Upper lobe of left lung (tissue), 6 donors: ENCODE measurements at regions not wholly inside any gene's neighbourhood (a gene's known extent, or its start where the extent isn't known, plus 50 kb on each side); places are given as distances from the start of the nearest gene placed in this dataset.

Source experiments
- ATAC-seq, 2 donors: fragments of 200-7000 bp; cut with Tn5 transposase; one replicate each; pipeline ENCODE4 v1.9.1; 2022; ENCODE audit warnings: mild to moderate bottlenecking in 2 of 2, moderate library complexity in 2 of 2; ENCODE audit not compliant: low FRiP score in 2 of 2
- DNase-seq, 2 donors: peaks; one replicate each; pipeline ENCODE4 v3.0.0-alpha.2; 2019 to 2020
- H3K27ac ChIP-seq, 4 donors: fragments of 200-600 bp; sonication (generic); one replicate each; pipeline ENCODE4 v1.5.1; 2016 to 2019
- H3K27me3 ChIP-seq, 4 donors: fragments of 200-600 bp; sonication (generic); one replicate each; pipeline ENCODE4 v1.5.1; 2017 to 2019
- H3K36me3 ChIP-seq, 4 donors: fragments of 200-600 bp; sonication (generic); one replicate each; pipeline ENCODE4 v1.5.1; 2016 to 2019
- H3K4me1 ChIP-seq, 4 donors: fragments of 200-600 bp; sonication (generic); one replicate each; pipeline ENCODE4 v1.5.1; 2018 to 2019
- H3K4me3 ChIP-seq, 4 donors: fragments of 200-600 bp; sonication (generic); one replicate each; pipeline ENCODE4 v1.5.1; 2017 to 2019; ENCODE audit warnings: mild to moderate bottlenecking in 2 of 4, moderate library complexity in 1 of 4
- H3K9me3 ChIP-seq, 4 donors: fragments of 200-600 bp; sonication (generic); one replicate each; pipeline ENCODE4 v1.5.1; 2018 to 2019
- CTCF ChIP-seq, 6 experiments: fragments of 450-650 bp in 4 of 6; fragments of 200-600 bp in 2 of 6; sonication (generic) in 2 of 6; IDR thresholded peaks; one replicate each; pipeline ENCODE4 v1.5.1; 2016 to 2019; ENCODE audit warnings: antibody characterized with exemption in 6 of 6
- EP300 ChIP-seq, 4 donors: sonication (generic); formaldehyde crosslinking; IDR thresholded peaks; one replicate each; pipeline ENCODE4 v1.5.1; 2017; ENCODE audit warnings: antibody characterized with exemption in 4 of 4, control low read depth in 2 of 4
- POLR2A ChIP-seq, 4 donors: fragments of 450-650 bp; IDR thresholded peaks; one replicate each; pipeline ENCODE4 v1.5.1; 2016 to 2017; ENCODE audit warnings: antibody characterized with exemption in 4 of 4, mild to moderate bottlenecking in 2 of 4
- POLR2AphosphoS5 ChIP-seq, 2 donors: sonication (generic); formaldehyde crosslinking; IDR thresholded peaks; one replicate each; pipeline ENCODE4 v1.5.1; 2017; ENCODE audit warnings: antibody characterized with exemption in 2 of 2
- WGBS, 2 donors: methylation state at CpG; one replicate each; pipeline ENCODE4 v1.1.5; 2017 to 2018; 5-methylcytosine and 5-hydroxymethylcytosine counted together
- donor health status: DM: no; HTN: no; CAD: no; lungs with moderate emphysema.
- donor health status: DM: no; HTN: yes; CAD: no; lungs with severe emphysema.

GRCh38 chr16:87198328-87198832 is 118.8 kb downstream of the C16orf95 start:
- no peaks in the 10 kb centered on the region for H3K9me3 ChIP-seq
- no peaks in the 10 kb centered on the region for H3K36me3 ChIP-seq
- H3K4me3 ChIP-seq: no peak overlapping the region
- no peaks in the 10 kb centered on the region for H3K27me3 ChIP-seq
- H3K27ac ChIP-seq: no peak overlapping the region
- TF ChIP-seq CTCF (IDR thresholded peaks at IDR 0.05) (no peak), POLR2A (IDR thresholded peaks at IDR 0.05) (no peak), EP300 (IDR thresholded peaks at IDR 0.05) (no peak), POLR2AphosphoS5 (IDR thresholded peaks at IDR 0.05) (peak in 1 of 2 donors; percentile 35)
- ATAC-seq: no peak
- no peak for DNase-seq
- WGBS, 2 donors: 43 to 48% methylated on average over 8 of the region's 8 CpGs
- peaks cover 0 to 2% (median 0%) of the 10 kb centered on the region in 4 donors for H3K4me1 ChIP-seq

- Histone ChIP-seq H3K27ac (no peak overlapping the region), H3K9me3 (no peaks in the 10 kb centered on the region), H3K36me3 (no peaks in the 10 kb centered on the region), H3K27me3 (no peaks in the 10 kb centered on the region), H3K4me3 (no peak overlapping the region), H3K4me1 (peaks cover 0 to 4% (median 0%) of the 10 kb centered on the region in 4 donors)
- TF ChIP-seq CTCF (IDR thresholded peaks at IDR 0.05) (no peak), POLR2A (IDR thresholded peaks at IDR 0.05) (no peak)
- DNase-seq: no peak
- no peak for ATAC-seq
- WGBS, 2 donors: 80 to 83% methylated on average over 7 to 8 of the region's 8 CpGs
Measured at GRCh38 chr16:87198881-87199280, 118.3 kb downstream of the C16orf95 start.

GRCh38 chr16:87199379-87199778 is 117.8 kb downstream of the C16orf95 start:
- 81 to 82% methylated on average over 3 of the region's 3 CpGs for WGBS, 2 donors
- Histone ChIP-seq H3K36me3 (no peaks in the 10 kb centered on the region), H3K4me1 (peaks cover 0 to 4% (median 0%) of the 10 kb centered on the region in 4 donors), H3K4me3 (no peak overlapping the region), H3K27me3 (no peaks in the 10 kb centered on the region), H3K27ac (no peak overlapping the region), H3K9me3 (no peaks in the 10 kb centered on the region)
- ATAC-seq: no peak
- no peak for TF ChIP-seq POLR2A (IDR thresholded peaks at IDR 0.05)
- no peak for TF ChIP-seq EP300 (IDR thresholded peaks at IDR 0.05)
- no peak for TF ChIP-seq POLR2AphosphoS5 (IDR thresholded peaks at IDR 0.05)
- no peak for TF ChIP-seq CTCF (IDR thresholded peaks at IDR 0.05)
- no peak for DNase-seq

- Histone ChIP-seq H3K36me3 (no peaks in the 10 kb centered on the region), H3K9me3 (no peaks in the 10 kb centered on the region), H3K27me3 (no peaks in the 10 kb centered on the region), H3K4me1 (peaks cover 0 to 4% (median 0%) of the 10 kb centered on the region in 4 donors), H3K27ac (no peak overlapping the region), H3K4me3 (no peak overlapping the region)
- no peak for DNase-seq
- WGBS, 2 donors: 83 to 87% methylated on average over 7 of the region's 7 CpGs
- ATAC-seq: no peak
- TF ChIP-seq CTCF (IDR thresholded peaks at IDR 0.05): no peak
- TF ChIP-seq POLR2A (IDR thresholded peaks at IDR 0.05): no peak
- TF ChIP-seq POLR2AphosphoS5 (IDR thresholded peaks at IDR 0.05): no peak
- no peak for TF ChIP-seq EP300 (IDR thresholded peaks at IDR 0.05)
Measured at GRCh38 chr16:87199901-87200300, 117.3 kb downstream of the C16orf95 start.

- ATAC-seq (no peak), DNase-seq (no peak)
- Histone ChIP-seq H3K9me3 (no peaks in the 10 kb centered on the region), H3K4me3 (no peak overlapping the region), H3K4me1 (peaks cover 0 to 4% (median 0%) of the 10 kb centered on the region in 4 donors), H3K27me3 (no peaks in the 10 kb centered on the region), H3K36me3 (no peaks in the 10 kb centered on the region), H3K27ac (no peak overlapping the region)
- TF ChIP-seq EP300 (IDR thresholded peaks at IDR 0.05) (no peak), POLR2AphosphoS5 (IDR thresholded peaks at IDR 0.05) (no peak), POLR2A (IDR thresholded peaks at IDR 0.05) (no peak), CTCF (IDR thresholded peaks at IDR 0.05) (no peak)
- WGBS, 2 donors: 65% methylated on average over 3 of the region's 3 CpGs
Measured at GRCh38 chr16:87200637-87201036, 116.6 kb downstream of the C16orf95 start.
